Neuronal stem cell (in vitro differentiated cells): ENCODE measurements at regions not wholly inside any gene's neighbourhood (a gene's known extent, or its start where the extent isn't known, plus 50 kb on each side); places are given as distances from the start of the nearest gene placed in this dataset.

Experiments used
- DNase-seq: peaks from one replicate; pipeline ENCODE4 v3.0.0-alpha.2; 2013; ENCODE audit warnings: low spot score
- H2AFZ ChIP-seq: one replicate; pipeline ENCODE4 v1.6.1; 2013; ENCODE audit warnings: mild to moderate bottlenecking, low read length, inconsistent platforms
- H2AK5ac ChIP-seq: 2 replicates; pipeline ENCODE4 v1.6.1; 2013; ENCODE audit warnings: low read depth, mild to moderate bottlenecking, inconsistent platforms, low read length, moderate library complexity, mixed read lengths
- H2BK120ac ChIP-seq: 2 replicates; pipeline ENCODE4 v1.6.1; 2013; ENCODE audit warnings: low read depth, mild to moderate bottlenecking, inconsistent platforms, low read length, moderate library complexity, mixed read lengths
- H2BK12ac ChIP-seq: one replicate; pipeline ENCODE4 v1.6.1; 2013; ENCODE audit warnings: low read length, inconsistent platforms
- H2BK15ac ChIP-seq: 2 replicates; pipeline ENCODE4 v1.6.1; 2013; ENCODE audit warnings: mild to moderate bottlenecking, low read length, inconsistent platforms, mixed read lengths
- H2BK5ac ChIP-seq: one replicate; pipeline ENCODE4 v1.6.1; 2013; ENCODE audit warnings: inconsistent platforms, mild to moderate bottlenecking, low read length, moderate library complexity
- H3K14ac ChIP-seq: one replicate; pipeline ENCODE4 v1.6.1; 2013; ENCODE audit warnings: low read length, inconsistent platforms
- H3K18ac ChIP-seq: 2 replicates; pipeline ENCODE4 v1.6.1; 2013; ENCODE audit warnings: low read length, inconsistent platforms
- H3K23ac ChIP-seq: 2 replicates; pipeline ENCODE4 v1.6.1; 2013; ENCODE audit warnings: low read depth, mild to moderate bottlenecking, mixed read lengths, low read length, inconsistent platforms; ENCODE audit not compliant: poor library complexity
- H3K27ac ChIP-seq: replicated peaks from 3 replicates; pipeline ENCODE4 v1.5.1; 2013; ENCODE audit warnings: low read length, inconsistent platforms
- H3K27me3 ChIP-seq, 3 experiments: 2 replicates each; pipeline ENCODE4 v1.6.1; 2013; ENCODE audit warnings: low read length in 3 of 3, mild to moderate bottlenecking in 2 of 3, inconsistent platforms in 1 of 3, low read depth in 1 of 3, mixed read lengths in 1 of 3, moderate library complexity in 1 of 3; ENCODE audit not compliant: control insufficient read depth in 3 of 3, insufficient read depth in 3 of 3
- H3K36me3 ChIP-seq, 2 donors: replicated peaks in 1 of 2; 2 replicates each; pipeline ENCODE4 v1.6.1; 2013; ENCODE audit warnings: low read length in 2 of 2; ENCODE audit not compliant: control insufficient read depth in 2 of 2, insufficient read depth in 2 of 2
- H3K4ac ChIP-seq: 2 replicates; pipeline ENCODE4 v1.6.1; 2013; ENCODE audit warnings: inconsistent platforms, mild to moderate bottlenecking, low read length, moderate library complexity
- H3K4me1 ChIP-seq, 2 donors: 1 replicate in 1 of 2; 2 replicates in 1 of 2; pipeline ENCODE4 v1.6.1; 2013; ENCODE audit warnings: low read length in 2 of 2, low read depth in 1 of 2; ENCODE audit not compliant: control insufficient read depth in 2 of 2, insufficient read depth in 1 of 2
- H3K4me2 ChIP-seq: one replicate; pipeline ENCODE4 v1.6.1; 2013; ENCODE audit warnings: mild to moderate bottlenecking, low read length, inconsistent platforms; ENCODE audit not compliant: insufficient read depth, poor library complexity, severe bottlenecking
- H3K4me3 ChIP-seq, 2 donors: 2 replicates each; pipeline ENCODE4 v1.5.1; 2013; ENCODE audit warnings: low read length in 2 of 2, mild to moderate bottlenecking in 2 of 2, inconsistent platforms in 1 of 2, moderate library complexity in 1 of 2
- H3K79me1 ChIP-seq: one replicate; pipeline ENCODE4 v1.6.1; 2013; ENCODE audit warnings: low read depth, mild to moderate bottlenecking, inconsistent platforms, low read length, moderate library complexity
- H3K9ac ChIP-seq: one replicate; pipeline ENCODE4 v1.6.1; 2013; ENCODE audit warnings: mild to moderate bottlenecking, low read depth, low read length, inconsistent platforms; ENCODE audit not compliant: poor library complexity
- H3K9me3 ChIP-seq, 2 donors: replicated peaks in 1 of 2; 2 replicates each; pipeline versions ENCODE3 to v1.6.1; 2013; ENCODE audit warnings: low read length in 2 of 2, mild to moderate bottlenecking in 2 of 2, inconsistent platforms in 1 of 2, low read depth in 1 of 2, mixed read lengths in 1 of 2, moderate library complexity in 1 of 2; ENCODE audit not compliant: control insufficient read depth in 2 of 2, insufficient read depth in 1 of 2
- H4K8ac ChIP-seq: one replicate; pipeline ENCODE4 v1.6.1; 2013; ENCODE audit warnings: low read depth, mild to moderate bottlenecking, inconsistent platforms, low read length, moderate library complexity
- H4K91ac ChIP-seq: one replicate; pipeline ENCODE4 v1.6.1; 2013; ENCODE audit warnings: low read length, low read depth, mild to moderate bottlenecking, inconsistent platforms; ENCODE audit not compliant: poor library complexity
- WGBS, 2 donors: extraction: QIAGEN DNeasy Blood & Tissue Kit; methylation state at CpG; one replicate each; pipeline ENCODE4 v1.1.7; 2013; ENCODE audit warnings: missing lambda C conversion rate in 2 of 2, mixed read lengths in 1 of 2; ENCODE audit not compliant: insufficient read length in 2 of 2, insufficient replicate concordance in 1 of 2; ENCODE audit errors: extremely low coverage in 2 of 2; 5-methylcytosine and 5-hydroxymethylcytosine counted together

- H3K27me3 ChIP-seq: no peaks in the 10 kb centered on the region
These were observed 80.2 kb downstream of the C6orf118 start for GRCh38 chr6:165229216-165229615.

GRCh38 chr6:165227644-165228329 is 81.6 kb downstream of the C6orf118 start:
- Histone ChIP-seq H3K79me1 (no peaks in the 10 kb centered on the region), H3K23ac (no peak overlapping the region), H3K9me3 (no peaks in the 10 kb centered on the region), H3K9ac (no peak overlapping the region), H3K18ac (no peak overlapping the region), H3K27me3 (no peaks in the 10 kb centered on the region), H2BK5ac (no peak overlapping the region), H2BK15ac (no peak overlapping the region), H3K4me2 (no peak overlapping the region), H2BK120ac (no peak overlapping the region), H2AFZ (no peak overlapping the region), H4K8ac (no peak overlapping the region), H3K36me3 (no peaks in the 10 kb centered on the region), H3K4ac (no peak overlapping the region), H2AK5ac (no peak overlapping the region), H3K27ac (no peak overlapping the region), H3K4me1 (peaks cover 2 to 11% of the 10 kb centered on the region in 2 donors), H3K14ac (no peak overlapping the region), H2BK12ac (no peak overlapping the region), H3K4me3 (no peak overlapping the region), H4K91ac (no peak overlapping the region)
- DNase-seq: no peak
- no CpG with 5 or more reads among the region's 10 CpGs for WGBS, 2 donors

More at GRCh38 chr6:165229216-165229615, 80.2 kb downstream of the C6orf118 start:
- Histone ChIP-seq H3K14ac (no peak overlapping the region), H3K9ac (no peak overlapping the region), H3K4me1 (peaks cover 2 to 11% of the 10 kb centered on the region in 2 donors), H2BK12ac (no peak overlapping the region), H4K8ac (no peak overlapping the region), H3K27ac (no peak overlapping the region), H2BK120ac (no peak overlapping the region), H3K79me1 (no peaks in the 10 kb centered on the region), H3K4ac (no peak overlapping the region), H4K91ac (no peak overlapping the region), H3K9me3 (peaks cover 0 to under 1% of the 10 kb centered on the region in 2 donors), H3K18ac (no peak overlapping the region), H2BK15ac (no peak overlapping the region), H3K36me3 (no peaks in the 10 kb centered on the region), H2AK5ac (no peak overlapping the region), H3K23ac (no peak overlapping the region), H3K4me2 (no peak overlapping the region), H3K4me3 (no peak overlapping the region), H2BK5ac (no peak overlapping the region), H2AFZ (no peak overlapping the region)
- DNase-seq: no peak
- WGBS, 2 donors: no CpG with 5 or more reads among the region's 5 CpGs

GRCh38 chr6:165223736-165224135 is 85.7 kb downstream of the C6orf118 start:
- H2BK120ac ChIP-seq: no peak overlapping the region
- no peak overlapping the region for H2AK5ac ChIP-seq
- H2AFZ ChIP-seq: no peak overlapping the region
- no peak overlapping the region for H4K91ac ChIP-seq
- no peak overlapping the region for H3K18ac ChIP-seq
- H4K8ac ChIP-seq: no peak overlapping the region
- H2BK5ac ChIP-seq: no peak overlapping the region
- DNase-seq: no peak
- no CpG with 5 or more reads among the region's 1 CpG for WGBS, 2 donors
- no peaks in the 10 kb centered on the region for H3K27me3 ChIP-seq
- no peak overlapping the region for H3K4me3 ChIP-seq
- H3K4ac ChIP-seq: no peak overlapping the region
- no peak overlapping the region for H3K9ac ChIP-seq
- peaks cover 0 to 4% of the 10 kb centered on the region in 2 donors for H3K4me1 ChIP-seq
- no peaks in the 10 kb centered on the region for H3K36me3 ChIP-seq
- H3K14ac ChIP-seq: no peak overlapping the region
- no peak overlapping the region for H3K27ac ChIP-seq
- no peak overlapping the region for H2BK15ac ChIP-seq
- no peak overlapping the region for H3K23ac ChIP-seq
- no peaks in the 10 kb centered on the region for H3K9me3 ChIP-seq
- no peaks in the 10 kb centered on the region for H3K79me1 ChIP-seq
- no peak overlapping the region for H2BK12ac ChIP-seq
- H3K4me2 ChIP-seq: no peak overlapping the region

GRCh38 chr6:165223101-165223500 is 86.3 kb downstream of the C6orf118 start:
- no peaks in the 10 kb centered on the region for H3K27me3 ChIP-seq
- no peaks in the 10 kb centered on the region for H3K9me3 ChIP-seq
- no peak overlapping the region for H4K91ac ChIP-seq
- no peak overlapping the region for H4K8ac ChIP-seq
- DNase-seq: no peak
- no peak overlapping the region for H3K9ac ChIP-seq
- H2AK5ac ChIP-seq: no peak overlapping the region
- H2BK5ac ChIP-seq: no peak overlapping the region
- H2BK15ac ChIP-seq: no peak overlapping the region
- H2BK120ac ChIP-seq: no peak overlapping the region
- H2AFZ ChIP-seq: no peak overlapping the region
- no peak overlapping the region for H2BK12ac ChIP-seq
- no peak overlapping the region for H3K4ac ChIP-seq
- no peaks in the 10 kb centered on the region for H3K79me1 ChIP-seq
- H3K23ac ChIP-seq: no peak overlapping the region
- no peak overlapping the region for H3K18ac ChIP-seq
- H3K27ac ChIP-seq: no peak overlapping the region
- no peak overlapping the region for H3K4me2 ChIP-seq
- H3K36me3 ChIP-seq: no peaks in the 10 kb centered on the region
- no CpG with 5 or more reads among the region's 2 CpGs for WGBS, 2 donors
- no peak overlapping the region for H3K14ac ChIP-seq
- H3K4me3 ChIP-seq: no peak overlapping the region
- peaks cover 0 to 4% of the 10 kb centered on the region in 2 donors for H3K4me1 ChIP-seq
